Common myeloid progenitor, CD34-positive (primary cell): ENCODE measurements at regions not wholly inside any gene's neighbourhood (a gene's known extent, or its start where the extent isn't known, plus 50 kb on each side); places are given as distances from the start of the nearest gene placed in this dataset.

Source experiments
- CTCF ChIA-PET: fragments of 350-600 bp; sonication (Branson Sonifier 250); formaldehyde crosslinking; loops from one replicate; lab custom pipeline; 2021; ENCODE audit warnings: antibody characterized with exemption; lab: Charles Lee
- POLR2A ChIA-PET: fragments of 350-600 bp; sonication (Branson Sonifier 250); formaldehyde crosslinking; loops from one replicate; lab custom pipeline; 2021; ENCODE audit warnings: antibody characterized with exemption; lab: Charles Lee
- DNase-seq, 3 donors: peaks; one replicate each; pipeline versions ENCODE4 v3.0.0 to v3.0.0-alpha.2; 2013
- H3K27ac ChIP-seq, 2 experiments: 1 replicate in 1 of 2; 2 replicates in 1 of 2; pipeline ENCODE4 v1.7.0; 2013; ENCODE audit warnings: inconsistent platforms in 2 of 2, low read length in 2 of 2, mild to moderate bottlenecking in 2 of 2, low read depth in 1 of 2, moderate library complexity in 1 of 2; ENCODE audit not compliant: severe bottlenecking in 2 of 2, insufficient read depth in 1 of 2, poor library complexity in 1 of 2
- H3K27me3 ChIP-seq, 5 experiments: replicated peaks in 2 of 5; 1 replicate in 3 of 5; 2 replicates in 2 of 5; pipeline versions ENCODE4 v1.6.1 to v1.7.0; 2013; ENCODE audit warnings: low read length in 4 of 5, mild to moderate bottlenecking in 2 of 5, moderate library complexity in 2 of 5, inconsistent platforms in 1 of 5; ENCODE audit not compliant: insufficient read depth in 5 of 5, control insufficient read depth in 4 of 5
- H3K36me3 ChIP-seq, 4 experiments: 1 replicate in 2 of 4; 2 replicates in 2 of 4; pipeline versions ENCODE4 v1.6.1 to v1.7.0; 2013; ENCODE audit warnings: low read length in 3 of 4, control low read depth in 1 of 4, mild to moderate bottlenecking in 1 of 4; ENCODE audit not compliant: control insufficient read depth in 4 of 4, insufficient read depth in 4 of 4
- H3K4me1 ChIP-seq, 4 experiments: 1 replicate in 3 of 4; 2 replicates in 1 of 4; pipeline versions ENCODE4 v1.6.1 to v1.7.1; 2013; ENCODE audit warnings: low read length in 3 of 4, mild to moderate bottlenecking in 3 of 4, control low read depth in 1 of 4, inconsistent platforms in 1 of 4, moderate library complexity in 1 of 4; ENCODE audit not compliant: control insufficient read depth in 4 of 4, insufficient read depth in 4 of 4; ENCODE audit errors: control extremely low read depth in 1 of 4
- H3K4me3 ChIP-seq, 7 experiments: 1 replicate in 4 of 7; 2 replicates in 3 of 7; pipeline versions ENCODE4 v1.5.1 to v1.7.0; 2013; ENCODE audit warnings: mild to moderate bottlenecking in 7 of 7, low read length in 6 of 7, moderate library complexity in 6 of 7, inconsistent platforms in 2 of 7, low read depth in 2 of 7, control low read depth in 1 of 7; ENCODE audit not compliant: insufficient read depth in 4 of 7, control insufficient read depth in 1 of 7; ENCODE audit errors: extremely low read depth in 1 of 7
- H3K9me3 ChIP-seq, 5 experiments: 1 replicate in 4 of 5; 2 replicates in 1 of 5; pipeline versions ENCODE4 v1.6.1 to v1.7.1; 2013; ENCODE audit warnings: low read length in 4 of 5, mild to moderate bottlenecking in 2 of 5, inconsistent platforms in 1 of 5, low read depth in 1 of 5, moderate library complexity in 1 of 5; ENCODE audit not compliant: control insufficient read depth in 4 of 5, insufficient read depth in 2 of 5; ENCODE audit errors: control extremely low read depth in 1 of 5
- WGBS: methylation state at CpG from one replicate; pipeline ENCODE4 v1.1.5; 2013; ENCODE audit not compliant: insufficient coverage; 5-methylcytosine and 5-hydroxymethylcytosine counted together

GRCh38 chr2:226429476-226429875, 370.1 kb downstream of the IRS1 start:
- CTCF ChIA-PET: interaction anchor here (1.0 kb wide), 1 partner anchor 24 kb away, joined by 4 read pairs; no protein-coding TSS in a partner anchor
- WGBS: 100% methylated on average over 2 of the region's 2 CpGs
- no peaks in the 10 kb centered on the region for H3K4me1 ChIP-seq

DNA sequence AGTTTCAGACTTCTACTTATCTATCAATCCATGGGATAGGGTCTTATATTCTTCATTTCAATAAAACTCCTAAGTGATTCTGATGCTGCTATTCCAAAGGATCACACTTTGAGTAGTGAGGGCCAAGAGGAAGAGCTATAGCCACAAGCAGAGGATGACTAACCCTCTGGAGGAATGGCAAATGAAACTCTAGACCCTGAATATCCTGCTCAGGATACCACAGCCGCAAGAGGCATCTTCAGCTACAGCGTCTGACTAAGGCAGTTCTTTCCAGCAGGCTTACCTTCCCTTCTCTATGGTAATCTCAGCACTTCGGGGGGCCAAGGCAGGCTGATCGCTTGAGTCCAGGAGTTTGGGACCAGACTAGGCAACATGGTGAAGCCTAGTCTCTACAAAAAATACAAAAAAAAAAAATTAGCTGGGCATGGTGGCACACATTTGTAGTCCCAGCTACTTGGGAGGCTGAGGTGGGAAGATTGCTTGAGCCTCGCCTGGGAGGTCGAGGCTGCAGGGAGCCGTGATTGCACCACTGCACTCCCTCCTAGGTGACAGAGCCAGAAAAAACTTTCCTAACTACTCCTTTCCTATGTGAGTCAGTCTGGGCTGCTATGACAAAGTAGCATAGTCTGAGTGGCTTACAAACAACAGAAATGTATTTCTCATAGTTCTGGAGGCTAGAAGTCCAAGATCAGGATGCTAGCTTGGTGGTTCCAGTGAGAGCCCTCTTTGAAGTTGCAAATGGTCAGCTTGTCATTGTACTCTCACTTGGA, 371.9 kb downstream of the IRS1 start:
- POLR2A ChIA-PET: no interaction called here
- WGBS: 99% methylated on average over 7 of the region's 7 CpGs
- H3K36me3 ChIP-seq: no peaks in the 10 kb centered on the region
- peaks cover 6 to 13% (median 9%) of the 10 kb centered on the region in 4 experiments for H3K4me1 ChIP-seq
- H3K9me3 ChIP-seq: no peaks in the 10 kb centered on the region
- no peak overlapping the region for H3K27ac ChIP-seq
- CTCF ChIA-PET: interaction anchor here (1.1 kb wide), 1 partner anchor 14 kb away, joined by 3 read pairs; no protein-coding TSS in a partner anchor
- H3K4me3 ChIP-seq: no peak overlapping the region
- H3K27me3 ChIP-seq: peaks cover 0 to 9% (median 8%) of the 10 kb centered on the region in 5 experiments
- no peak for DNase-seq

More at GRCh38 chr2:226429476-226429875, 370.1 kb downstream of the IRS1 start:
- no peaks in the 10 kb centered on the region for H3K9me3 ChIP-seq
- POLR2A ChIA-PET: no interaction called here
- no peak overlapping the region for H3K4me3 ChIP-seq
- no peaks in the 10 kb centered on the region for H3K36me3 ChIP-seq
- H3K27ac ChIP-seq: no peak overlapping the region
- no peak for DNase-seq
- peaks cover 0 to 14% (median 8%) of the 10 kb centered on the region in 5 experiments for H3K27me3 ChIP-seq

DNA sequence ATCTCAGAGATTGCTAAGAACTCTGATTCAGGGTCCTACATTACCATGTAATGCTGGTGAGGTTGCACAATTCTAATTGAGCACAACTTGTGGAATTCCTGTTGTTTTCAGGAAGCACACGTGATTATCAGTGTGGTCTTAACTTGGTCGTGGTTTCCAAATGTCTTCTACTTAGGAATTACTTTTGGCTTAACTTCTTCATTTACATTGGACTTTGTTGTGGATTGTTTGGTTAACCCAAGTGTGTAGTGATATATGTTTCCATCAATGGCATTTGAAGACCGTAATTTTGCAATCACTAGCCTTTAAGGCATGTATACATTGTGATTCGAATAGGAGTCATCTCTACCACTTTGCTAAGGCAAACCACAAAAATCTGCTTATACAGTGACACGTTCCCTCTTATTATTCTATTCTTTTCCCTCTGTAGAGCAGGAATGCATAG, 373.3 kb downstream of the IRS1 start:
- no peaks in the 10 kb centered on the region for H3K9me3 ChIP-seq
- H3K36me3 ChIP-seq: no peaks in the 10 kb centered on the region
- POLR2A ChIA-PET: no interaction called here
- CTCF ChIA-PET: no interaction called here
- no peak overlapping the region for H3K27ac ChIP-seq
- H3K4me1 ChIP-seq: peaks cover 6 to 13% (median 9%) of the 10 kb centered on the region in 4 experiments
- H3K4me3 ChIP-seq: no peak overlapping the region
- WGBS: no CpG with 5 or more reads among the region's 5 CpGs
- DNase-seq: no peak
- H3K27me3 ChIP-seq: peaks cover 0 to 9% (median 6%) of the 10 kb centered on the region in 5 experiments

DNA sequence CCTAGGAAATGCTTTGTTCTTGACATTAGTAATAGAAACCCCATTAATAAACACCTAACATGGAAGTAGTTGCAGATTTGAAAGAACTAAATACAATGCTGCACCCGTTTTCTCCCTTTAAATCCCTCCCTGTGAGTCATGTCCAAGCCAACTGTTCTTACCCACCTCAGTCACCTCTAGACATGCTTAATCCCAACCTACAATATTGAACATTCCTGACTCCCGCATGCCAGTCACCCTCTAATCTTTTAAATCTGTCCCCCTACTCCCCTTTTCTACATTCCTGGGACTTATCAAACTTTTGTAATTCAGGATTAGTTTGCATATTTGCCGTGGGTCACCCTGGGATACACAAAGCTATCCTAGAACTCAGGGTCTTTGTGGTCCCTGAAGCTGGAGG, 374.6 kb downstream of the IRS1 start:
- no peak overlapping the region for H3K4me3 ChIP-seq
- H3K9me3 ChIP-seq: no peaks in the 10 kb centered on the region
- H3K36me3 ChIP-seq: no peaks in the 10 kb centered on the region
- H3K27me3 ChIP-seq: peaks cover 0 to 9% (median 6%) of the 10 kb centered on the region in 5 experiments
- ChIA-PET CTCF (no interaction called here), POLR2A (no interaction called here)
- H3K4me1 ChIP-seq: peaks cover 6 to 13% (median 9%) of the 10 kb centered on the region in 4 experiments
- no peak overlapping the region for H3K27ac ChIP-seq
- WGBS: 91% methylated on average over 2 of the region's 3 CpGs
- no peak for DNase-seq

GRCh38 chr2:226423498-226423960, 376.1 kb downstream of the IRS1 start:
- Histone ChIP-seq H3K27ac (no peak overlapping the region), H3K4me3 (peak overlapping the region in 3 of 7 experiments; percentile 3 to 50 (median 45)), H3K4me1 (peaks cover 6 to 13% (median 9%) of the 10 kb centered on the region in 4 experiments), H3K9me3 (no peaks in the 10 kb centered on the region), H3K36me3 (no peaks in the 10 kb centered on the region), H3K27me3 (peaks cover 0 to 9% (median 3%) of the 10 kb centered on the region in 5 experiments)
- WGBS: 0% methylated on average over 4 of the region's 7 CpGs
- peak; percentile 62 to 92 (median 88) for DNase-seq
- CTCF ChIA-PET: interaction anchor here (1.0 kb wide), 1 partner anchor 12 kb away, joined by 3 read pairs; no protein-coding TSS in a partner anchor
- POLR2A ChIA-PET: no interaction called here

DNA sequence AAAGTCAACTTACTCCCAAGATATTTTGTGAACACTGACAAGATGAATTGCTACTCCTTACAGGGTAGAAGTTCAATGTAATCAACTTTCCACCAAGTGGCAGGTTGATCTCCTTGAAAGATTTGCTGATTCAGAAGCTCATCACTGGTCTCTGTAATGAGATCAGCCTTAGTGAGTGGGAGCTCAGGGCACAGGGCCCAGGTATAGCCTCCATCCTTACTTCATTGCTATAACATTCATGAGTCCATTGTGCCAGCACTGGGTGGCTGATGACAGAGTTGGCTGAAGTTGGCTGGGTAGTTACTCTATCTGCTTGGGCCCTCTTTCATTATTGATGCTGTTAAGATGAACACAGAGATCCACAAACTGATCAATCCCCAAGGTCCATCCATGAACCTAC, 379.0 kb downstream of the IRS1 start:
- Histone ChIP-seq H3K4me3 (no peak overlapping the region), H3K36me3 (no peaks in the 10 kb centered on the region), H3K9me3 (no peaks in the 10 kb centered on the region), H3K27ac (no peak overlapping the region), H3K27me3 (peaks cover 0 to 7% (median 3%) of the 10 kb centered on the region in 5 experiments), H3K4me1 (peaks cover 6 to 13% (median 9%) of the 10 kb centered on the region in 4 experiments)
- POLR2A ChIA-PET: no interaction called here
- DNase-seq: no peak
- CTCF ChIA-PET: no interaction called here

GRCh38 chr2:226418521-226418920, 381.1 kb downstream of the IRS1 start:
- POLR2A ChIA-PET: no interaction called here
- H3K27me3 ChIP-seq: no peaks in the 10 kb centered on the region
- no peaks in the 10 kb centered on the region for H3K36me3 ChIP-seq
- H3K9me3 ChIP-seq: no peaks in the 10 kb centered on the region
- CTCF ChIA-PET: no interaction called here
- H3K4me1 ChIP-seq: peaks cover 0 to 6% (median 3%) of the 10 kb centered on the region in 4 experiments
- H3K4me3 ChIP-seq: no peak overlapping the region
- 92% methylated on average over 4 of the region's 5 CpGs for WGBS
- no peak overlapping the region for H3K27ac ChIP-seq
- DNase-seq: no peak
